Activated naive CD8-positive, alpha-beta T cell treated with anti-CD3 and anti-CD28 coated beads, Interleukin-2, amount 10 ng/mL, durations not matched to agents 7 days and 5 days (primary cell): ENCODE measurements at regions not wholly inside any gene's neighbourhood (a gene's known extent, or its start where the extent isn't known, plus 50 kb on each side); places are given as distances from the start of the nearest gene placed in this dataset.
"Not testable (repeated sequence)": the region's sequence is repeated elsewhere in the genome, so short reads cannot be mapped to it uniquely, and the experiment has no call there.

ENCODE experiments used
- ATAC-seq: fragments of 150-1000 bp; cut with Tn5 transposase; one replicate; pipeline ENCODE4 v1.10.0; 2021; ENCODE audit warnings: low read depth, moderate library complexity
- POLR2A ChIA-PET: fragments of 350-600 bp; sonication (Branson Sonifier 250); formaldehyde crosslinking; loops from one replicate; lab custom pipeline; 2021; ENCODE audit warnings: antibody characterized with exemption; lab: Charles Lee
- DNase-seq: peaks from one replicate; pipeline ENCODE4 v3.0.0; 2021
- H3K27ac Mint-ChIP-seq: one replicate; pipeline ENCODE4 v1.8.0; 2022; ENCODE audit warnings: mild to moderate bottlenecking, mixed read lengths
- H3K27me3 Mint-ChIP-seq: one replicate; pipeline ENCODE4 v1.8.0; 2022; ENCODE audit warnings: mild to moderate bottlenecking, moderate library complexity, mixed read lengths
- H3K36me3 Mint-ChIP-seq: one replicate; pipeline ENCODE4 v1.8.0; 2021; ENCODE audit warnings: mild to moderate bottlenecking, mixed read lengths
- H3K4me1 Mint-ChIP-seq: one replicate; pipeline ENCODE4 v1.8.0; 2021; ENCODE audit warnings: mixed read lengths
- H3K4me3 Mint-ChIP-seq: one replicate; pipeline ENCODE4 v1.8.0; 2022; ENCODE audit warnings: mild to moderate bottlenecking, moderate library complexity, mixed read lengths
- H3K9me3 Mint-ChIP-seq: one replicate; pipeline ENCODE4 v1.8.0; 2021; ENCODE audit warnings: mixed read lengths

GRCh38 chr2:60353406-60353800 lies 200.1 kb downstream of the BCL11A start:
- Mint-ChIP-seq H3K4me1 (peaks cover 18% of the 10 kb centered on the region), H3K27ac (no peak overlapping the region), H3K36me3 (peaks cover 5% of the 10 kb centered on the region), H3K9me3 (no peaks in the 10 kb centered on the region), H3K27me3 (peaks cover 16% of the 10 kb centered on the region), H3K4me3 (no peak overlapping the region)
- DNase-seq: no peak
- no peak for ATAC-seq
- POLR2A ChIA-PET: no interaction called here

DNA sequence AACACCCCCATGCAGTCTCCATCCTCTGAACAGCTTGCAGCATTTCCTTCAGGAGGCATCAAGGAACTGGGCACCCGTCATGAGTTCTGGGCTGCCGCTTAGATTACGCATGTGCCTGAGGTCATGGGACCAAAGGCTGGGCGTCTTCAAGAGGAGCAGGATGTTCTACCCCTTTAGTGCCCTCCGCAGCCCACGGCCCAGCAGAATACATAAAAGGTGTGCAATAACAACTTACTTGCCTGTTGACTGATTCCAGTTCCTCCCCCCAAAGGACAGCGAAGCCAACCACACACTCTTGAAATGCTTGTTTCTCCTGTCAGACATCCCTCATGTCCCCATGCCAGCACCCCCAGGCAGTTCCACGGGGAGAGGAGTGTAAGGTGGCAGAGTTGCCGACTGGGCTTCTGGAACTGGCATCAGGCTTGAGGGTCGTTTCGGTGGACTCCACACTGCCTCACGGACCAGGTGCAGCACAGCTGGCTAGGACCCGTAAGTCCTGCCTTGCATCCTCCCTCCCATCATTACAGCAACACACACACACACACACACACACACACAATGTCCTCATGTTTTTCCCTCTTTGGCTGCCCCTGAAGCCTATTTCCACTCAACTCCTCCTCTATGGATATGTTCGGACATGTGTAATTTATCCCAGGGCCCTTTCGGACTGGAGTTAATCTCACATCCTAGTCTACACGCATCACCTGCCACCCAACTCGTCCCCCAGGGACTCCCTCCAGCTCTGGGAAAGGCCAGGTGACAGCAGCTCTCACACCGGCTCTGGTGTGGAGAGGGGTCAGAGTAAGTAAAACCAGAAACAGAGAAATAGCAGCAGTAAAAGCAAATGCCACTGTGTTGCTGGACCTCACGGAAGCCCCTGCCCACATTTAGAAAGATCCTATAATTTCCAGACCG lies 200.7 kb downstream of the BCL11A start:
- Mint-ChIP-seq H3K27ac (no peak overlapping the region), H3K27me3 (peaks cover 16% of the 10 kb centered on the region), H3K9me3 (no peaks in the 10 kb centered on the region), H3K4me1 (peaks cover 18% of the 10 kb centered on the region), H3K36me3 (peaks cover 5% of the 10 kb centered on the region), H3K4me3 (no peak overlapping the region)
- POLR2A ChIA-PET: no interaction called here
- DNase-seq (no peak), ATAC-seq (no peak)

- peaks cover 21% of the 10 kb centered on the region for H3K27me3 Mint-ChIP-seq
- H3K27ac Mint-ChIP-seq: no peak overlapping the region
- no peak for ATAC-seq
Observed at GRCh38 chr2:60351802-60352201, 201.7 kb downstream of the BCL11A start.

DNA sequence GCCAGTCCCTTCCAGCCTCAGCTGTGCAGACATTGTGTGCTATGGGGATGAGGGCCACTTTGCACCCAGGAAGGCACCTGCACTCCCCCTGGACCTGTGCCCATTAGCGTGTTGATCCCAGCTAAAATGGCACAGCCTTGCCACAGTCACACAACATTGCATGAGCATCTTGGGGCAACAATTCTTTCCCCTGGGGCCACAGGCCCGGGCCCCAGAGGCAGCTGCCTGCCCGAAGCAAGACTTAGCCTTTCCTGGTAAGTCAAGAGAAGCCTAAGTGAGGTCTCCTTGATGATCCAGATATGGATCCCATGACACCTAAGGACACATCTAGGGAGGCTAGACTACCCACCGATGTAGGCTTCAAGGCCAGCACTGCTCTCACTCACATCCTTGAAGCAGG lies 202.1 kb downstream of the BCL11A start:
- peaks cover 21% of the 10 kb centered on the region for H3K27me3 Mint-ChIP-seq
- POLR2A ChIA-PET: interaction anchor here (0.5 kb wide), 1 partner anchor 38 kb away, joined by 3 read pairs; no protein-coding TSS in a partner anchor
- DNase-seq (no peak), ATAC-seq (no peak)
- peaks cover 5% of the 10 kb centered on the region for H3K36me3 Mint-ChIP-seq
- H3K9me3 Mint-ChIP-seq: no peaks in the 10 kb centered on the region
- H3K4me1 Mint-ChIP-seq: peaks cover 12% of the 10 kb centered on the region
- H3K27ac Mint-ChIP-seq: no peak overlapping the region
- H3K4me3 Mint-ChIP-seq: no peak overlapping the region

More at GRCh38 chr2:60351802-60352201, 201.7 kb downstream of the BCL11A start:
- Mint-ChIP-seq H3K4me3 (no peak overlapping the region), H3K36me3 (peaks cover 5% of the 10 kb centered on the region), H3K4me1 (peaks cover 15% of the 10 kb centered on the region), H3K9me3 (no peaks in the 10 kb centered on the region)
- DNase-seq: no peak
- POLR2A ChIA-PET: interaction anchor here (0.5 kb wide), 1 partner anchor 38 kb away, joined by 3 read pairs; no protein-coding TSS in a partner anchor

DNA sequence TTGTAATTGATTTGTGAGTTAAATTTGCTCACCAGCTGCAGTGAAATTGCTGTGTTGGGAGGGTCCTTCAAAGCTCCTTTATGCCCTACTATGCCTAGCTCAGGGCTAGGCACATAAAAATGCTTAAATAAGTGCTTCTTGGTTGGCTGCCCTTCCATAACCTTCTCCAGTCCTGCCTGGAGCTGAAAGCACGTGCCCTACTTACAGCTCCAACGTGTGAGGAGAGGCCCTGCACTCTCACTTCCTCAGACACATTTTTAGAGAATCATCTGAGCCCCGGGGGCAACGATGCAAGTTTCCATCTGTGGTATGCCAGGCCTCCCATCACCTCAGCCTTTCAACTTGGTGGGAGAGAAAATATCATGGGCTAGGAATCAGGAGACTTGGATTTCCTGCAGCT lies 202.7 kb downstream of the BCL11A start:
- ATAC-seq: no peak
- Mint-ChIP-seq H3K4me3 (no peak overlapping the region), H3K9me3 (no peaks in the 10 kb centered on the region), H3K4me1 (peaks cover 6% of the 10 kb centered on the region), H3K27me3 (peaks cover 24% of the 10 kb centered on the region), H3K36me3 (peaks cover 5% of the 10 kb centered on the region), H3K27ac (no peak overlapping the region)
- POLR2A ChIA-PET: no interaction called here
- DNase-seq: no peak

DNA sequence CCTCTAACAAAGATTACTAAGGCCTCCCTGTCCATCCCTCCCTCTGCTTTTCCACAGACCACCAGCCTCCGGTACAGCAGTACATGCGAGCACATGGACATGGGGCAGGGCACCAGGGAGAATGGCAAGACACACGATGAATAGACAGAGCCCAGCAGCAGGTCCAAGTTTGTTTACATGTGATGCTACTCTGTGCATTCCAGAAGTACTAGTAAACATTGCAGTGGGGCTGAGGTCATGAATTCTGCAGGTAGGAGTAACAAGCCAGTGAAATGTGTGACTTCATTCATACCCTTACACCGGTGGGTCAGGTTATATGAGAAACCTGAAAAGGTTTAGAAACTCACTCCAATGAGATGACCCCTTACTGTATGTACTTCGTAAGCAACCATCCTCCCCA lies 205.7 kb downstream of the BCL11A start:
- no peak for ATAC-seq
- no peak overlapping the region for H3K27ac Mint-ChIP-seq
- H3K36me3 Mint-ChIP-seq: no peaks in the 10 kb centered on the region
- POLR2A ChIA-PET: no interaction called here
- H3K9me3 Mint-ChIP-seq: no peaks in the 10 kb centered on the region
- peaks cover 36% of the 10 kb centered on the region for H3K27me3 Mint-ChIP-seq
- no peaks in the 10 kb centered on the region for H3K4me1 Mint-ChIP-seq
- no peak overlapping the region for H3K4me3 Mint-ChIP-seq
- DNase-seq: no peak

- H3K9me3 Mint-ChIP-seq, ATAC-seq, H3K27ac Mint-ChIP-seq, H3K4me3 Mint-ChIP-seq, H3K4me1 Mint-ChIP-seq, H3K36me3 Mint-ChIP-seq, POLR2A ChIA-PET, DNase-seq: not testable (repeated sequence)
- H3K27me3 Mint-ChIP-seq: peaks cover 39% of the 10 kb centered on the region
Observed at GRCh38 chr2:60342491-60342890, 211.0 kb downstream of the BCL11A start.

DNA sequence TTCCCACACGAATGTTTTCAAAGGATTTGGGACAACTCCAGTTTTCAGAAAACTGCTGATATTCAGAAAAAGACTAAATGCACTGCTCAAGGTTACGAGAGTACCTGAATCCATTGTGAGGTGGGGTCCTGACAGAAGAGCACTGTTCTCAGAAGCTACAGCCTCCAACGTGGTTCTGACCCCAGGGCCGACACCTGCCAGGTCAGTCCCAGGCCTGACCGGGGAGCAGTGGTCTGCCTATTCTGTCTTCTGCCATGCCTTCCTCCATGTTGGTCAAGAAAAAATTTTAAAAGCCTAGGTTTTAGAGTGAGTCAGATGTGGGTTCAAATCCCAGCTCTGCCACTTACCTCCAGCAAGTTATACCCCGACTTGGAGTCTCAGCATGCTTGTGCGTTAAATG lies 212.3 kb downstream of the BCL11A start:
- DNase-seq (no peak), ATAC-seq (no peak)
- Mint-ChIP-seq H3K36me3 (no peaks in the 10 kb centered on the region), H3K4me1 (no peaks in the 10 kb centered on the region), H3K4me3 (no peak overlapping the region), H3K27me3 (peaks cover 41% of the 10 kb centered on the region), H3K9me3 (no peaks in the 10 kb centered on the region), H3K27ac (no peak overlapping the region)
- POLR2A ChIA-PET: no interaction called here

DNA sequence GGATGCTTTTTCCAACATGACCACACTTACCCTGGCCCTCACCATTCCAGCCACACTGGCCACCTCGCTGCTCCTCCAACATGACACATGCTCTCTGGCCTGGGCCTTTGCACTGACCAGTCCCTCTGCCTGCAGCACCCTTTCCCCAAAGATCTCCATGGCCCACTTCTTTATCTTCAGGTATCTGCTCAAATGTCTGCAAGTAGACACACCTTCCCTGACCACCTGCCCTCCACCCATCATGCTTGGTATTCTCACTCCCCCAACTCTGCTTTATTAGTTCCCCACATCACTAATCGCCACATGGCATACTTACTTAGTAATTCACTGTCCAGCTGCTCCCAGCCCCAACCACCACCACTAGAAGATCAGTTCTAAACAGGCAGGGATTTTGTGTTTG lies 214.2 kb downstream of the BCL11A start:
- POLR2A ChIA-PET: no interaction called here
- no peak for ATAC-seq
- H3K4me3 Mint-ChIP-seq: no peak overlapping the region
- no peaks in the 10 kb centered on the region for H3K4me1 Mint-ChIP-seq
- no peak for DNase-seq
- H3K27ac Mint-ChIP-seq: no peak overlapping the region
- peaks cover 25% of the 10 kb centered on the region for H3K27me3 Mint-ChIP-seq
- no peaks in the 10 kb centered on the region for H3K9me3 Mint-ChIP-seq
- no peaks in the 10 kb centered on the region for H3K36me3 Mint-ChIP-seq

DNA sequence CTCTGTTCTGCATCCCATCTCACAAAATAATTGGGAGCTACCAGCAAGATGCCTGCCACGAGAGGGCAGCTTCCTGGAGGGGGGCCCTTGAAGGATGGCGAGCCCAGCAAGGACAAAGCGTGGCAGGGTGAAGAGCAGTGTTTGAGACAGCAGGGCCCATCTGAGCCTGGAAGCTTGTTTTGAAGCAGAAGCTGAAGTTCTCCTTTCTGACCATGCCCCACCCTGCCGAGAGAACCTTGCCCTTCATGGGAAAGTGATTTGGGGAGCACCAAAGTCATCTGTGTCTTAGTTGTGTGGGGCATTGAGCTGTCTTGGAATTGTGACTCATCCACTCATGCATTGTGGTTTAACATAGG lies 216.3 kb downstream of the BCL11A start:
- POLR2A ChIA-PET: no interaction called here
- Mint-ChIP-seq H3K9me3 (no peaks in the 10 kb centered on the region), H3K36me3 (no peaks in the 10 kb centered on the region), H3K27me3 (peaks cover 16% of the 10 kb centered on the region), H3K4me3 (no peak overlapping the region), H3K4me1 (no peaks in the 10 kb centered on the region), H3K27ac (no peak overlapping the region)
- DNase-seq (no peak), ATAC-seq (no peak)

GRCh38 chr2:60336442-60337141 lies 216.9 kb downstream of the BCL11A start:
- no peak overlapping the region for H3K4me3 Mint-ChIP-seq
- POLR2A ChIA-PET: no interaction called here

GRCh38 chr2:60335533-60336237 lies 217.8 kb downstream of the BCL11A start:
- ATAC-seq: no peak
- Mint-ChIP-seq H3K27me3 (peaks cover 14% of the 10 kb centered on the region), H3K36me3 (no peaks in the 10 kb centered on the region), H3K4me1 (no peaks in the 10 kb centered on the region), H3K27ac (no peak overlapping the region), H3K9me3 (no peaks in the 10 kb centered on the region), H3K4me3 (no peak overlapping the region)
- POLR2A ChIA-PET: no interaction called here
- DNase-seq: no peak

More at GRCh38 chr2:60336442-60337141, 216.9 kb downstream of the BCL11A start:
- peaks cover 12% of the 10 kb centered on the region for H3K27me3 Mint-ChIP-seq
- no peaks in the 10 kb centered on the region for H3K4me1 Mint-ChIP-seq
- ATAC-seq: no peak
- H3K27ac Mint-ChIP-seq: no peak overlapping the region
- no peak for DNase-seq
- H3K36me3 Mint-ChIP-seq: no peaks in the 10 kb centered on the region
- H3K9me3 Mint-ChIP-seq: no peaks in the 10 kb centered on the region

GRCh38 chr2:60334610-60335009 lies 218.8 kb downstream of the BCL11A start:
- H3K9me3 Mint-ChIP-seq: no peaks in the 10 kb centered on the region
- no peak for ATAC-seq
- DNase-seq: no peak
- no peaks in the 10 kb centered on the region for H3K36me3 Mint-ChIP-seq
- POLR2A ChIA-PET: no interaction called here
- no peak overlapping the region for H3K27ac Mint-ChIP-seq
- H3K4me3 Mint-ChIP-seq: no peak overlapping the region
- peaks cover 21% of the 10 kb centered on the region for H3K27me3 Mint-ChIP-seq
- H3K4me1 Mint-ChIP-seq: no peaks in the 10 kb centered on the region
